ENCODE measurements at regions not wholly inside any gene's neighbourhood (a gene's known extent, or its start where the extent isn't known, plus 50 kb on each side); places are given as distances from the start of the nearest gene placed in this dataset.

- DNase-seq: no peak
Measured at GRCh38 chr2:139317259-139317658, 537.1 kb upstream of the NXPH2 start.

- DNase-seq: no peak
Measured at GRCh38 chr2:139314059-139314458, 533.9 kb upstream of the NXPH2 start.

- DNase-seq: no peak
Measured at GRCh38 chr2:139296672-139297209, 516.6 kb upstream of the NXPH2 start.

- no peak for DNase-seq
Measured at GRCh38 chr2:139293992-139294548, 513.9 kb upstream of the NXPH2 start.

- DNase-seq: no peak
Measured at GRCh38 chr2:139281124-139281523, 500.9 kb upstream of the NXPH2 start.

GRCh38 chr2:139271879-139272278, 491.7 kb upstream of the NXPH2 start:
- DNase-seq: peak in 1 of 51 donors; percentile 6

- no peak for DNase-seq
Measured at GRCh38 chr2:139271149-139271548, 491.0 kb upstream of the NXPH2 start.

GRCh38 chr2:139260052-139260430, 479.9 kb upstream of the NXPH2 start:
- DNase-seq: no peak

GRCh38 chr2:139259422-139260051, 479.3 kb upstream of the NXPH2 start:
- DNase-seq: no peak

- no peak for DNase-seq
Measured at GRCh38 chr2:139241286-139241685, 461.1 kb upstream of the NXPH2 start.

GRCh38 chr2:139237023-139237422, 456.8 kb upstream of the NXPH2 start:
- no peak for DNase-seq

GRCh38 chr2:139230881-139231280, 450.7 kb upstream of the NXPH2 start:
- DNase-seq: no peak

- DNase-seq: no peak
Measured at GRCh38 chr2:139228276-139228675, 448.1 kb upstream of the NXPH2 start.

- no peak for DNase-seq
Measured at GRCh38 chr2:139225961-139226360, 445.8 kb upstream of the NXPH2 start.

- no peak for DNase-seq
Measured at GRCh38 chr2:139218181-139218580, 438.0 kb upstream of the NXPH2 start.

GRCh38 chr2:139217641-139218040, 437.5 kb upstream of the NXPH2 start:
- DNase-seq: no peak

GRCh38 chr2:139216435-139216834, 436.2 kb upstream of the NXPH2 start:
- no peak for DNase-seq

GRCh38 chr2:139214801-139215200, 434.6 kb upstream of the NXPH2 start:
- no peak for DNase-seq

GRCh38 chr2:139209586-139209985, 429.4 kb upstream of the NXPH2 start:
- DNase-seq: no peak

GRCh38 chr2:139201516-139201915, 421.3 kb upstream of the NXPH2 start:
- DNase-seq: no peak

GRCh38 chr2:139196754-139197153, 416.6 kb upstream of the NXPH2 start:
- DNase-seq: no peak

GRCh38 chr2:139194546-139194945, 414.4 kb upstream of the NXPH2 start:
- DNase-seq: no peak

- DNase-seq: no peak
Measured at GRCh38 chr2:139177041-139177440, 396.9 kb upstream of the NXPH2 start.

GRCh38 chr2:139175510-139175909, 395.3 kb upstream of the NXPH2 start:
- no peak for DNase-seq
